ENCODE measurements at regions not wholly inside any gene's neighbourhood (a gene's known extent, or its start where the extent isn't known, plus 50 kb on each side); places are given as distances from the start of the nearest gene placed in this dataset.

DNA sequence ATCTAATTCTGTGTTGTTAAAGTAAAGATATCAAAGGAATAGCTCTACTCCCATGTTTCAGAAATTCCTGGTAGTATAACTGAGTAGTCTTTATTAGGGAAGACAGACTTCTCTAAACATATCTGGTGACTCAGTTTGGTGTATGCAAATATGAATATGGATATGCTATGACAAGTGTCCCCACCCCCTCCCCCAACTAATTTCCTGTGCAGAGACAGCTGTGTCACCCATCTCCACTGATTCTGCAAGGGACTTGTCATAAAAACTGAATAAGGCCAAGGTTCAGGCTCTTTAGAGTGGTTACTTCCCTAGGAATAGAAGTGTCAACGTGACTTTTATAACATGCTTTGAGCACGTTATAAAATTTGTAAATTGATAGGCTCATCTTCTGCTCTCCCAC, 429.1 kb downstream of the DAD1 start:
- CTCF ChIA-PET, result no interaction called here
- intact Hi-C loops (cut with micrococcal nuclease), result no loop called here

More for the DNA sequence above, 429.1 kb downstream of the DAD1 start:
- Histone ChIP-seq H3K36me3 (ENCODE audit: control insufficient read depth, insufficient read depth, low read length) (no peaks in the 10 kb centered on the region), H3K9ac (ENCODE audit: low read depth, low read length) (no peak overlapping the region), H3K27ac (ENCODE audit: insufficient read depth, low read length) (no peak overlapping the region), H3K79me1 (ENCODE audit: low read depth in 1 of 2, low read length in 2 of 2) (no peaks in the 10 kb centered on the region), H4K20me1 (ENCODE audit: insufficient read depth, low read length) (no peaks in the 10 kb centered on the region), H3K4ac (ENCODE audit: low read depth, low read length) (no peak overlapping the region), H3K14ac (replicated peaks; ENCODE audit: low read depth, low read length) (no peak overlapping the region), H2BK20ac (ENCODE audit: low read depth, low read length) (no peak overlapping the region), H3K18ac (ENCODE audit: low read depth, low read length) (no peak overlapping the region), H2AFZ (replicated peaks; ENCODE audit: low read length, poor library complexity) (no peak overlapping the region), H3K4me3 (ENCODE audit: insufficient read depth, low read depth, low read length) (no peak overlapping the region), H4K8ac (ENCODE audit: low read depth in 2 of 2, low read length in 2 of 2) (no peak overlapping the region), H3K23ac (ENCODE audit: low read depth, low read length) (no peak overlapping the region), H3K9me3 (ENCODE audit: control insufficient read depth, insufficient read depth, low read length) (no peaks in the 10 kb centered on the region), H4K91ac (ENCODE audit: insufficient read depth, low read depth, low read length) (no peak overlapping the region), H4K5ac (ENCODE audit: low read depth, low read length) (no peak overlapping the region), H3K9me1 (ENCODE audit: insufficient read depth, low read length) (no peaks in the 10 kb centered on the region), H3K27me3 (ENCODE audit: control insufficient read depth, insufficient read depth, low read length) (peaks cover 3% of the 10 kb centered on the region; the same call in 1 of the 2 replicates), H2BK120ac (ENCODE audit: low read depth, low read length) (no peak overlapping the region), H3K56ac (ENCODE audit: extremely low read depth, insufficient read depth, low read length) (no peak overlapping the region), H3K4me1 (ENCODE audit: control insufficient read depth, insufficient read depth, low read length) (no peaks in the 10 kb centered on the region), H3K4me2 (ENCODE audit: low read depth, low read length) (no peak overlapping the region), H2BK5ac (ENCODE audit: low read depth, low read length, poor library complexity, severe bottlenecking) (no peak overlapping the region), H2AK9ac (replicated peaks; ENCODE audit: low read depth, low read length, poor library complexity) (no peak overlapping the region), H2BK15ac (ENCODE audit: low read depth, low read length) (no peak overlapping the region), H2AK5ac (ENCODE audit: low read depth, low read length) (no peak overlapping the region)
- dilution Hi-C loops (cut with HindIII; ENCODE audit: low sequenced_read_pairs, unreplicated experiment) (no loop called here), in situ Hi-C loops (cut with MboI; ENCODE audit: low sequenced_read_pairs) (loop anchor here (10.0 kb wide), 1 partner anchor 215 kb away; no protein-coding TSS in a partner anchor)
- no peak for ATAC-seq (ENCODE audit: low read depth)
- POLR2A ChIA-PET (ENCODE audit: unreplicated experiment), result no interaction called here
- no TSS peak for BruUV-seq (replicated peaks)
- no CpG with 5 or more reads among the region's 2 CpGs for WGBS, 2 experiments (ENCODE audit: extremely low coverage in 2 of 2, insufficient read length in 1 of 2)
- TF ChIP-seq CHD1 (IDR thresholded peaks at IDR 0.05; ENCODE audit: low read depth, low read length) (no peak), MAZ (IDR thresholded peaks at IDR 0.05; ENCODE audit: borderline replicate concordance, low read depth, low read length) (no peak), POLR2A (IDR thresholded peaks at IDR 0.05; ENCODE audit: low read depth, low read length) (no peak), BHLHE40 (IDR thresholded peaks at IDR 0.05; ENCODE audit: low read depth, low read length) (no peak), MXI1 (IDR thresholded peaks at IDR 0.05; ENCODE audit: borderline replicate concordance, low read depth, low read length) (no peak), NFE2L2 (IDR thresholded peaks at IDR 0.05; ENCODE audit: low read depth, low read length) (no peak), RCOR1 (IDR thresholded peaks at IDR 0.05; ENCODE audit: insufficient replicate concordance, low read length) (no peak), CEBPB (IDR thresholded peaks at IDR 0.05; ENCODE audit: low read depth, low read length) (no peak), FOS (IDR thresholded peaks at IDR 0.05; ENCODE audit: low read depth, low read length) (no peak), RAD21 (IDR thresholded peaks at IDR 0.05; ENCODE audit: low read length) (no peak), RFX5 (IDR thresholded peaks at IDR 0.05; ENCODE audit: low read depth, low read length) (no peak), MAFK (IDR thresholded peaks at IDR 0.05; ENCODE audit: low read depth, low read length) (no peak), SMC3 (IDR thresholded peaks at IDR 0.05; ENCODE audit: low read depth, low read length) (no peak)
- TF ChIP-seq, protein P1, sequence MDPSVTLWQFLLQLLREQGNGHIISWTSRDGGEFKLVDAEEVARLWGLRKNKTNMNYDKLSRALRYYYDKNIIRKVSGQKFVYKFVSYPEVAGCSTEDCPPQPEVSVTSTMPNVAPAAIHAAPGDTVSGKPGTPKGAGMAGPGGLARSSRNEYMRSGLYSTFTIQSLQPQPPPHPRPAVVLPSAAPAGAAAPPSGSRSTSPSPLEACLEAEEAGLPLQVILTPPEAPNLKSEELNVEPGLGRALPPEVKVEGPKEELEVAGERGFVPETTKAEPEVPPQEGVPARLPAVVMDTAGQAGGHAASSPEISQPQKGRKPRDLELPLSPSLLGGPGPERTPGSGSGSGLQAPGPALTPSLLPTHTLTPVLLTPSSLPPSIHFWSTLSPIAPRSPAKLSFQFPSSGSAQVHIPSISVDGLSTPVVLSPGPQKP (IDR thresholded peaks at IDR 0.05; ENCODE audit: borderline replicate concordance, low read depth, low read length), result no peak
- TF ChIP-seq, protein P2, sequence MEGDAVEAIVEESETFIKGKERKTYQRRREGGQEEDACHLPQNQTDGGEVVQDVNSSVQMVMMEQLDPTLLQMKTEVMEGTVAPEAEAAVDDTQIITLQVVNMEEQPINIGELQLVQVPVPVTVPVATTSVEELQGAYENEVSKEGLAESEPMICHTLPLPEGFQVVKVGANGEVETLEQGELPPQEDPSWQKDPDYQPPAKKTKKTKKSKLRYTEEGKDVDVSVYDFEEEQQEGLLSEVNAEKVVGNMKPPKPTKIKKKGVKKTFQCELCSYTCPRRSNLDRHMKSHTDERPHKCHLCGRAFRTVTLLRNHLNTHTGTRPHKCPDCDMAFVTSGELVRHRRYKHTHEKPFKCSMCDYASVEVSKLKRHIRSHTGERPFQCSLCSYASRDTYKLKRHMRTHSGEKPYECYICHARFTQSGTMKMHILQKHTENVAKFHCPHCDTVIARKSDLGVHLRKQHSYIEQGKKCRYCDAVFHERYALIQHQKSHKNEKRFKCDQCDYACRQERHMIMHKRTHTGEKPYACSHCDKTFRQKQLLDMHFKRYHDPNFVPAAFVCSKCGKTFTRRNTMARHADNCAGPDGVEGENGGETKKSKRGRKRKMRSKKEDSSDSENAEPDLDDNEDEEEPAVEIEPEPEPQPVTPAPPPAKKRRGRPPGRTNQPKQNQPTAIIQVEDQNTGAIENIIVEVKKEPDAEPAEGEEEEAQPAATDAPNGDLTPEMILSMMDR (conservative IDR thresholded peaks at IDR 0.05; ENCODE audit: low read depth, low read length), result no peak
- TF ChIP-seq, protein P3, sequence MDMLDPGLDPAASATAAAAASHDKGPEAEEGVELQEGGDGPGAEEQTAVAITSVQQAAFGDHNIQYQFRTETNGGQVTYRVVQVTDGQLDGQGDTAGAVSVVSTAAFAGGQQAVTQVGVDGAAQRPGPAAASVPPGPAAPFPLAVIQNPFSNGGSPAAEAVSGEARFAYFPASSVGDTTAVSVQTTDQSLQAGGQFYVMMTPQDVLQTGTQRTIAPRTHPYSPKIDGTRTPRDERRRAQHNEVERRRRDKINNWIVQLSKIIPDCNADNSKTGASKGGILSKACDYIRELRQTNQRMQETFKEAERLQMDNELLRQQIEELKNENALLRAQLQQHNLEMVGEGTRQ (IDR thresholded peaks at IDR 0.05; ENCODE audit: low read depth, low read length), result no peak
- DNase-seq, result no peak

Measured in IMR-90 (cell line).